Chondrocyte (in vitro differentiated cells): ENCODE measurements at regions not wholly inside any gene's neighbourhood (a gene's known extent, or its start where the extent isn't known, plus 50 kb on each side); places are given as distances from the start of the nearest gene placed in this dataset.

Experiments
- DNase-seq: peaks from one replicate; pipeline ENCODE4 v3.0.0; 2021; ENCODE audit warnings: mixed read lengths, low spot score
- H3K27ac Mint-ChIP-seq: one replicate; pipeline ENCODE4 v1.8.0; 2021; ENCODE audit warnings: mild to moderate bottlenecking, moderate library complexity, mixed read lengths; ENCODE audit not compliant: unreplicated experiment
- H3K27me3 Mint-ChIP-seq: 2 replicates; pipeline ENCODE4 v1.8.0; 2021; ENCODE audit warnings: low read depth, mixed read lengths
- H3K36me3 Mint-ChIP-seq: 2 replicates; pipeline ENCODE4 v1.8.0; 2021; ENCODE audit warnings: low read depth, mixed read lengths
- H3K4me1 Mint-ChIP-seq: 2 replicates; pipeline ENCODE4 v1.8.0; 2021; ENCODE audit warnings: low read depth, mild to moderate bottlenecking, mixed read lengths
- H3K4me3 Mint-ChIP-seq: one replicate; pipeline ENCODE4 v1.8.0; 2021; ENCODE audit warnings: mild to moderate bottlenecking, moderate library complexity, mixed read lengths; ENCODE audit not compliant: unreplicated experiment
- H3K9me3 Mint-ChIP-seq: 2 replicates; pipeline ENCODE4 v1.8.0; 2021; ENCODE audit warnings: low read depth, mixed read lengths
- TF ChIP-seq, protein P1 (sequence below): fragments of 200-600 bp; sonication (generic); IDR thresholded peaks from 2 replicates; pipeline ENCODE4 v1.5.0; 2021; ENCODE audit warnings: antibody characterized with exemption, mild to moderate bottlenecking, moderate library complexity

DNA sequence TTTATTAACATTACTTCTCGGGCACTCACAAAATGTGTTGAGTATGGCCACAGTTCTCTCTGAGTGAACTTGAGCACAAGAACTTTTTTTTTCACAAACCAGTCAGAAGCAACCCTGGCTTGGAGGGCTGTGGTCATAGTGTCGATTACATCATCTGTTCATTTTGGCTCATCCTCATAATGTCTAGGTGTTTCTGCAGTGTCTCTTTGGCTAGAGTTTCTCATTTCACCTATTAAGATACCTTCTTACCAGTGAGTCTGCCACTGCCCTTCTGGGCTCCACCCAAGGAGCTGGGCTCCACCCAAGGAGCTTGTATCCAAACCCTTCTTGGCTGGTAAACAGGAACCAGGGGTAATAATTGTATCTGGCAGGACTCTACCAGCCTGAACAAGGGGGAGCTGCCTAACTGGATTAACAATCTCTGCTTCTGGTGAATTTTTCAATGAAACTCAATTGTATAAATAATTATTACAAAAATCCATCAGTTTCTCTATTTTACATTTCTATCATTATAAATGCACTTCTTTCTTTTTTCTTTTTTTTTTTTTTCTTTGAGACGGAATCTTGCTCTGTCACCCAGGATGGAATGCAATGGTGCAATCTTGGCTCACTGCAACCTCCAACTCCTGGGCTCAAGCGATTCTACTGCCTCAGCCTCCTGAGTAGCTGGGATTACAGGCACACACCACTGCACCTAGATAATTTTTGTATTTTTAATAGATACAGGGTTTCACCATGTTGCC, 667.7 kb upstream of the SLIT2 start:
- H3K36me3 Mint-ChIP-seq = no peaks in the 10 kb centered on the region
- H3K27me3 Mint-ChIP-seq = peaks cover 7% of the 10 kb centered on the region
- no peaks in the 10 kb centered on the region for H3K9me3 Mint-ChIP-seq
- TF ChIP-seq, protein P1, sequence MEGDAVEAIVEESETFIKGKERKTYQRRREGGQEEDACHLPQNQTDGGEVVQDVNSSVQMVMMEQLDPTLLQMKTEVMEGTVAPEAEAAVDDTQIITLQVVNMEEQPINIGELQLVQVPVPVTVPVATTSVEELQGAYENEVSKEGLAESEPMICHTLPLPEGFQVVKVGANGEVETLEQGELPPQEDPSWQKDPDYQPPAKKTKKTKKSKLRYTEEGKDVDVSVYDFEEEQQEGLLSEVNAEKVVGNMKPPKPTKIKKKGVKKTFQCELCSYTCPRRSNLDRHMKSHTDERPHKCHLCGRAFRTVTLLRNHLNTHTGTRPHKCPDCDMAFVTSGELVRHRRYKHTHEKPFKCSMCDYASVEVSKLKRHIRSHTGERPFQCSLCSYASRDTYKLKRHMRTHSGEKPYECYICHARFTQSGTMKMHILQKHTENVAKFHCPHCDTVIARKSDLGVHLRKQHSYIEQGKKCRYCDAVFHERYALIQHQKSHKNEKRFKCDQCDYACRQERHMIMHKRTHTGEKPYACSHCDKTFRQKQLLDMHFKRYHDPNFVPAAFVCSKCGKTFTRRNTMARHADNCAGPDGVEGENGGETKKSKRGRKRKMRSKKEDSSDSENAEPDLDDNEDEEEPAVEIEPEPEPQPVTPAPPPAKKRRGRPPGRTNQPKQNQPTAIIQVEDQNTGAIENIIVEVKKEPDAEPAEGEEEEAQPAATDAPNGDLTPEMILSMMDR = no peak
- no peak overlapping the region for H3K27ac Mint-ChIP-seq
- peaks cover 5% of the 10 kb centered on the region for H3K4me1 Mint-ChIP-seq
- DNase-seq = no peak
- H3K4me3 Mint-ChIP-seq = no peak overlapping the region

DNA sequence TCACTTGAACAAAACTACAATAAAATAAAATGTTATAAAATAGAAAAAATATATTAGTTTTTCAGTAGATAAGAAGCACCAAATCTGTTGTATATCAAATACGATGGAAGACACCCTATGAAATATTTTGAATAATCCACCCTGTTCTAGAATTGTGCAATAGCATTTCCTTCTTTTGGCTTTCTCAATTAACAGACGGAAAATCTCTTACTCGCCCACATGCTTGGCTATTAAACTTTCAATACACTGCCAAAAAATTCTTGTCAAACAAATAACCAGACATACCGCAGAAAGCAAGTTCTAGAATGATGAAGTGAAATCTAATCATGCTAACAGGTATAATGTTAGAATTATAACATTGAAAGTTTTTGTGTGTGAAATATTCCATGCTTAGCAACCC, 671.6 kb upstream of the SLIT2 start:
- Mint-ChIP-seq H3K27me3 (no peaks in the 10 kb centered on the region), H3K36me3 (no peaks in the 10 kb centered on the region), H3K4me3 (no peak overlapping the region), H3K27ac (peak overlapping the region; percentile 23), H3K4me1 (peaks cover 12% of the 10 kb centered on the region), H3K9me3 (no peaks in the 10 kb centered on the region)
- TF ChIP-seq, protein P1 = no peak
- DNase-seq = no peak

DNA sequence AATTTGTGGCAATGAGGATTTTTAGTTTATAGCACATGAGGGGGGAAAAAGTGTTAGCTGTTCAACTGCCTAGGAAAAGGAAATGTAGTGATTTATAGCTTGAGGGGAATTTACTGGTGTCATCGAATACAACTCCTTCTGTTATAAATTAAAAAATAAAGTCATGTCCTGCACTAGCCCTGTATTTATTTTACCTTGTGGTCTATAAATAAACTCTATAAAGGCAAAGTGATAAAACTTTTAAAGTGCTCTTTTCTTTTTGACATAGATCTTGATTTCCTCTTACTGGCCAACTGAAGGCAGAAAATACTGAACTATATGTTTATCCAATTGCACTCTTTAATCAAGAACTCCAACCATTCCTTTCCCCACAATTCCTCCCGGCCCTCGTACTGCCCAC, 672.1 kb upstream of the SLIT2 start:
- DNase-seq = no peak
- H3K4me3 Mint-ChIP-seq = no peak overlapping the region
- peaks cover 12% of the 10 kb centered on the region for H3K4me1 Mint-ChIP-seq
- H3K9me3 Mint-ChIP-seq = no peaks in the 10 kb centered on the region
- TF ChIP-seq, protein P1 = no peak
- no peaks in the 10 kb centered on the region for H3K36me3 Mint-ChIP-seq
- peak overlapping the region; percentile 23 for H3K27ac Mint-ChIP-seq
- H3K27me3 Mint-ChIP-seq = no peaks in the 10 kb centered on the region

GRCh38 chr4:19577097-19577496, 674.6 kb upstream of the SLIT2 start:
- Mint-ChIP-seq H3K36me3 (no peaks in the 10 kb centered on the region), H3K9me3 (no peaks in the 10 kb centered on the region)
- DNase-seq = no peak

DNA sequence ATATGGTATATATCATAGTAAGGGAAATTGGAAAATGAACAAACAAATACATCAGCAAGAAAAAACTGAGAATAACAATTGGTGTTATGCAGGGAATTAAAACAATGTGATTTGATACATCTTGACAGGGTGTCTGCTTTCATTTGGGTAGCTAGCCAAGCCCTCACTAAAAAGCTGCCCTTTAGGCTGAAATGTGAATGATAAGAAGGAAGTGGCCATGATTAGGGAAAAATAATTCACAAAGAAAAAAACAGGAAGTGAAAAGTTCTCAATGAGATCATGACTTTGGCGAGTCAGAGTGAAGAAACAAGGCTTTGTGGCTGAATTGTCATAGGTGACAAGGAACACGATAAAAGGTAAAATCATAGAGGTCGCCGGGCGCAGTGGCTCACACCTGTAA, 675.8 kb upstream of the SLIT2 start:
- TF ChIP-seq, protein P1 = no peak
- no peak for DNase-seq
- Mint-ChIP-seq H3K27me3 (no peaks in the 10 kb centered on the region), H3K4me1 (peaks cover 12% of the 10 kb centered on the region), H3K36me3 (no peaks in the 10 kb centered on the region), H3K4me3 (no peak overlapping the region), H3K9me3 (no peaks in the 10 kb centered on the region), H3K27ac (no peak overlapping the region)

More at GRCh38 chr4:19577097-19577496, 674.6 kb upstream of the SLIT2 start:
- Mint-ChIP-seq H3K27ac (no peak overlapping the region), H3K27me3 (no peaks in the 10 kb centered on the region), H3K4me3 (no peak overlapping the region), H3K4me1 (peaks cover 12% of the 10 kb centered on the region)
- TF ChIP-seq, protein P1 = no peak
